ACHN (cell line): ENCODE measurements at regions not wholly inside any gene's neighbourhood (a gene's known extent, or its start where the extent isn't known, plus 50 kb on each side); places are given as distances from the start of the nearest gene placed in this dataset.
"Not testable (repeated sequence)": the region's sequence is repeated elsewhere in the genome, so short reads cannot be mapped to it uniquely, and the experiment has no call there.

ENCODE experiments used
- DNase-seq: peaks from one replicate; pipeline ENCODE4 v3.0.0-alpha.2; 2015
- in situ Hi-C: cut with HindIII; loops from 2 replicates; pipeline ENCODE4 v1.10.0; 2017; ENCODE audit warnings: low sequenced_read_pairs, low pct_ligation_motif_present, low pct_unique_long_range_greater_than_20kb

- in situ Hi-C loops, result no loop called here
- DNase-seq, result no peak
Observed at GRCh38 chr2:190150413-190150812, 87.9 kb upstream of the MSTN start.

- DNase-seq, result no peak
- in situ Hi-C loops, result no loop called here
Observed at GRCh38 chr2:190149908-190150307, 87.4 kb upstream of the MSTN start.

- DNase-seq, result no peak
- in situ Hi-C loops, result no loop called here
Observed at GRCh38 chr2:190149200-190149599, 86.7 kb upstream of the MSTN start.

GRCh38 chr2:190146109-190146508, 83.6 kb upstream of the MSTN start:
- DNase-seq, in situ Hi-C loops: not testable (repeated sequence)

GRCh38 chr2:190140474-190140873, 77.9 kb upstream of the MSTN start:
- in situ Hi-C loops, DNase-seq: not testable (repeated sequence)

- no peak for DNase-seq
- in situ Hi-C loops, result no loop called here
Observed at GRCh38 chr2:190139371-190139770, 76.8 kb upstream of the MSTN start.

- DNase-seq, result no peak
- in situ Hi-C loops, result no loop called here
Observed at GRCh38 chr2:190138032-190138431, 75.5 kb upstream of the MSTN start.

- DNase-seq, result no peak
- in situ Hi-C loops, result no loop called here
Observed at GRCh38 chr2:190137561-190137960, 75.0 kb upstream of the MSTN start.

- no peak for DNase-seq
- in situ Hi-C loops, result no loop called here
Observed at GRCh38 chr2:190136825-190137224, 74.3 kb upstream of the MSTN start.

GRCh38 chr2:190136259-190136658, 73.7 kb upstream of the MSTN start:
- in situ Hi-C loops, result no loop called here
- no peak for DNase-seq

GRCh38 chr2:190129421-190130199, 67.1 kb upstream of the MSTN start:
- in situ Hi-C loops, result no loop called here
- no peak for DNase-seq

- in situ Hi-C loops, result no loop called here
- DNase-seq, result no peak
Observed at GRCh38 chr2:190127651-190128050, 65.1 kb upstream of the MSTN start.

GRCh38 chr2:190126798-190127197, 64.3 kb upstream of the MSTN start:
- in situ Hi-C loops, result no loop called here
- DNase-seq, result no peak

GRCh38 chr2:190123956-190124355, 61.4 kb upstream of the MSTN start:
- DNase-seq, result no peak
- in situ Hi-C loops, result no loop called here

GRCh38 chr2:190121971-190122370, 59.4 kb upstream of the MSTN start:
- peak; percentile 35 for DNase-seq
- in situ Hi-C loops, result no loop called here

GRCh38 chr2:190121305-190121704, 58.8 kb upstream of the MSTN start:
- in situ Hi-C loops, result no loop called here
- DNase-seq, result no peak

- DNase-seq, result no peak
- in situ Hi-C loops, result no loop called here
Observed at GRCh38 chr2:190119923-190120590, 57.5 kb upstream of the MSTN start.

GRCh38 chr2:190119257-190119656, 56.7 kb upstream of the MSTN start:
- in situ Hi-C loops, result no loop called here
- DNase-seq, result no peak

- no peak for DNase-seq
- in situ Hi-C loops, result no loop called here
Observed at GRCh38 chr2:190117305-190117704, 54.8 kb upstream of the MSTN start.

- no peak for DNase-seq
Observed at GRCh38 chr2:190113000-190113399, 50.5 kb upstream of the MSTN start.

More at GRCh38 chr2:190113000-190113399, 50.5 kb upstream of the MSTN start:
- in situ Hi-C loops, result no loop called here
